Left renal pelvis (tissue), 4 donors: ENCODE measurements at regions not wholly inside any gene's neighbourhood (a gene's known extent, or its start where the extent isn't known, plus 50 kb on each side); places are given as distances from the start of the nearest gene placed in this dataset.
"Not testable (repeated sequence)": the region's sequence is repeated elsewhere in the genome, so short reads cannot be mapped to it uniquely, and the experiment has no call there.

Experiments used
- DNase-seq, 4 donors: peaks; one replicate each; pipeline ENCODE4 v3.0.0-alpha.2; 2013; ENCODE audit warnings: low read depth in 4 of 4, low spot score in 3 of 4

DNA sequence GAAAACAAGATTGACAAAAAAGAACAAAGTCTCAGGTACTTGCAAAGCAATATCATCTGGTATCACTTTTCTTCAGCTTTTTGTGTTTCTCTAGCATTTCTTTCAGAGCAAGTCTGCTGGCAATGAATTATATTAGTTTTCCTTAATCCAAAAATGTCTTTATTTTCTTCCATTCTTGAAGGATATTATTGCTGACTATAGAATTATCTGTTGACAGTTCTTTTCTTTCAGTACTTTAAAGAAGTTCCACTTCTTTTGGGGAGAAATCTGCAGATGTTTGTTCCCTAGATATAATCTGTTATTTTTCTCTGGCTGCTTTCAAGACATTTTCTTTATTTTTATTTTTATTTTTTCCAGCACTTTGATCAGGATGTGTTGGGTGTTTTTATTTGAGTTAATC is 161.8 kb upstream of the SPRED2 start:
- no peak for DNase-seq

DNA sequence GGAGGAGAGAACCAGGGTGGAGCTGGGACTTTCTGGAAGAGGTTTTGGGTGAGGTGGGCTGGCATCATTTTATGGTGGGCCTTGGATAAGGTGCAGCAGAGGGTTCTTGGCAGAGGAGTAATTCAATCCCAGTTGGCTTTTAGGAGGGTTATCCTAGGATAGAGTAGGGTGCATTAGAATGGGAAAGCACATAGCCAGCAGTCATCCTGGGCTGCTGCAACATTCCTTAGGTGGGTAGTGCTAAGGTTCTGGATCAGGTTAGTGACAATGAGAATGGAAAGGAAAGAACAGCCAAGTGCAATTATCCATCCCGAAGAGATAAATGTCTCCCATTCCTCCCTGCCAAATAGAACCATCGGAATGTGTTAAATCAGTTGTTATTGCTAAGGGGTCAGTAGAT is 157.3 kb upstream of the SPRED2 start:
- DNase-seq, result no peak

DNA sequence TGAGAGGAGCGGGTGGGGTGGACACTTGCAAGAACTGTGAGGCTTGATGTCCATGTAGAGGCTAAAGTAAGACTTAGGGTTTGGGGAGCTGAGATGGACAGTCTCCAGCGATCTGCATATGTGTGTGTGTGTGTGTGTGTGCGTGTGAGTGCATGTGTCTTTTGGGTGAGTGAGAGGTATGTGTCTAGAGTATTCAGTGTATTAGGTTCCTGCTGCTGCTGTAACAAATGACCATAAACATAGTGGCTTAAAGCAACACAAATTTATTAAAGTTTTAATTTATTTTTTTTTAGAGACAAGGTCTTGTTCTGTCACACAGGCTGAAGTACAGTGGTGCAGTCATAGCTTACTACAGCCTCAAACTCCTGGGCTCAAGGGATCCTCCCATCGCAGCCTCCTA is 155.4 kb upstream of the SPRED2 start:
- DNase-seq, result no peak

DNA sequence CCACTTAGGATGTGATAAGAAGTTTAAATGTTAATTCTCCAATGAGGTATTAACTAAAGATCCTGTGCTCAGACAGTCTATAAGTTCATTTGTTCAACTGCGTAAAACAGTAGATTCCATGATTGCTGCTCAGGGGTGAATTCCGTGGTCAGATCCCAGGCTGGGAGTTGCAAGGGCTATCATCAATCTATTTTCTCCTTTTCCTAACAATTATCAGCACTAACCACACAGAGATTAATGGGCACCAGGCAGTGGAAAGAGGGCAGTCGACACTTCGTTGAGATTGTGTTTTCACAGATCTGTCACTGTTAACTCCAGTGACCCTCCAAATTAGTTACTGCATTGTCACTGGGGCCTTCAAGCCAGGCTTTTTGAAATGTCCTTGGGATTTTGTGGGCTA is 154.1 kb upstream of the SPRED2 start:
- no peak for DNase-seq

DNA sequence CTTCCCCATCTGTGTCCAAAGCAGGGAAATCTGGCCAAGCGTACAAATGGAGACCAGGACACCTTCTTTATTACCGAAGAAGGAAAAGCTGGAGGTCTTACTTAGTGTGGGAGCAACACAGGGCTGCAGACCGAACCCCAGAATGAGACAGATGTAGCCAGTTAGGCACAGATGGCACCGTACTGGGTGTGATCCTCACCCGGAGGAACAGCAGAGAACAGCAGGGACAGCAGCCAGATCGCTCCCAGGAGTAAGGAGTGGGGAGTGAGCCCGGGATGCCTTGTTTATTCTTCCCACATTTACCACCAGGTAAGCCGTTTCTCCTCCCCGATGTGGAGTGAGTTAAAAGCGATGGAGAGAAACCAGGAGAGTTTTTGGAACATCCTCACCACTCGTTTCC is 150.7 kb upstream of the SPRED2 start:
- DNase-seq, result no peak

DNA sequence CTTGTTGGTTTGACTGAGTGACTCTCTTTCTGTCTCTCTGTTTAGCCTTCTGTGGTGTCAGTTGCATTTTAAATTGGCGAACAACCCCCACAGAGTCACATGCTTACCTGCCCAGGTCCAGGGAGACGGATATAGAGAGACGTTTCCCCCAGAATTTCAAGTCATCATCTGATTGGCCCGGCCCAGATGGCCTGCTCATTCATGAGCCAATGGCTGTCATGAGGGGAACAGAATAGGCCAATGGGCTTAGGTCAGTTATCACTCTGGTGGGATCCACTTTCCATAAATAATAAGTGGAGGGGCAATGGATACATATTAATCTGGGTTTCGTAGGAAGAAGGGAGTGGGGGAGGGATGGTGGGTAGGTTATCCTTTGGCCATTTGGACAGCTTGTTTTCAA is 150.0 kb upstream of the SPRED2 start:
- DNase-seq, result no peak

DNA sequence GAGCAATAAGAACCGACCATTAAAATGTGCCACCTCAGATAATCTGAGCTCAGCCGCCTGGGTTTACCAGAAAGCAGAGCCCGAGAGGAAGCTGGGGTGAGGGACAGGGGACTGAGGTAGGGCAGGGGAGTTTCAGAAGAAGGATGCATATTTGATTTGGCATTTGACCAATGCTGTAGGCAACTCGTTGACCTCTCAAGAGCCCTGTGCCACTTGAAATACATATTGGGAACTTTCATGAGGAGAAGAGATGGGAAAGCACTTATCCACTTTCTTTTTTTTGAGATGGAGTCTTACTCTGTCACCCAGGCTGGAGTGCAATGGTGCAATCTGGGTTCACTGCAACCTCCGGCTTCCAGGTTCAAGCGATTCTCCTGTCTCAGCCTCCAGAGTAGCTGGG is 148.4 kb upstream of the SPRED2 start:
- no peak for DNase-seq

DNA sequence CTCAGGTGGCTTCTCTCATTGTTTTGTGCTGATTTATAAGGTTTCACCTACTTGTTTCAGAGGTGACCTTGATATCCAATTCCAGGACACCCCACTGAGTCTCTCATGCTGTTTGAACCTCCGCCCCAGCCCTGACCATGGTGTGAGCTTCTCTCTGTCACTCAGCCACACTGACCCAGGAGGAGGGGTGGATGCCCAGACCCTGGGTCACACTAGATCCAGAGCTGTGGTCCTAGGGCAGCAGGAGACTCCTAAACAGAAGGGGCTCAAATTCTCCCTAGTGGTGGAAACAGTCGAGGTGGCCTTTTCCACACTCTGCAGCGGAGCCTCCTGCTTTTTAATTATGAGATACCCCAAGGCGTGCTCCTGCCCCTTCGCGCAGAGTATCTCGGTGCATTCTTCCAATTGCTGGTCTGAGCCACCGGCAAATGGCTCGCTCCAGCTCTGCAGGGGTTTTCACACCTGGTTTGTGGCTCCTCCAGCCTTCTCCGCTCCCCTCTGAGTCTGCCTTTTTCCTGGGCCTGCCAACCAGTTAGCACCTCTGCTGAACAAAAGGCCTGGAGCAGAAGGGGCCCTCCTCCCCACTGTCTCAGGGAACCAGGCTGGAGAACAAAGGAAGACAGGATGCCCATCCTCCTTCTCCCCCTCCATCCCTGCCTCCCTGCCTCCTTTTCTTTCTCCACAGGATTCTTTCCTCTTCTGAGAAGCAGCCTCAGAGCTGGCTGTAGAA is 147.3 kb upstream of the SPRED2 start:
- no peak for DNase-seq

DNA sequence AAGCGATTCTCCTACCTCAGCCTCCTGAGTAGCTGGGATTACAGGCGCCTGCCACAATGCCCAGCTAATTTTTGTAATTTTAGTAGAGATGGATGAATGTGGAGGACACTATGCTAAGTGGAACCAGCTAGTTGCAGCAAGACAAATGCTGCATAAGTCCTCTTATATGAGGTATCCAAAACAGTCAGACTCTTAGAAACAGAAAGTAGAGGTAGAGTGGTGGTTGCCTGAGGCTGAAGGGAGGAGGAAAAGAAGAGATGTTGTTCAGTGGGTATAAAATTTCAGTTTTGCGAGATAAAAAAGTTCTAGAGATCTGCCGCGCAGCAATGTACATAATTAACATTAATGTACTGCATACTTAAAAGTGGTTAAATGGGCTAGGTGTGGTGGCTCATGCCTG is 145.3 kb upstream of the SPRED2 start:
- no peak for DNase-seq

DNA sequence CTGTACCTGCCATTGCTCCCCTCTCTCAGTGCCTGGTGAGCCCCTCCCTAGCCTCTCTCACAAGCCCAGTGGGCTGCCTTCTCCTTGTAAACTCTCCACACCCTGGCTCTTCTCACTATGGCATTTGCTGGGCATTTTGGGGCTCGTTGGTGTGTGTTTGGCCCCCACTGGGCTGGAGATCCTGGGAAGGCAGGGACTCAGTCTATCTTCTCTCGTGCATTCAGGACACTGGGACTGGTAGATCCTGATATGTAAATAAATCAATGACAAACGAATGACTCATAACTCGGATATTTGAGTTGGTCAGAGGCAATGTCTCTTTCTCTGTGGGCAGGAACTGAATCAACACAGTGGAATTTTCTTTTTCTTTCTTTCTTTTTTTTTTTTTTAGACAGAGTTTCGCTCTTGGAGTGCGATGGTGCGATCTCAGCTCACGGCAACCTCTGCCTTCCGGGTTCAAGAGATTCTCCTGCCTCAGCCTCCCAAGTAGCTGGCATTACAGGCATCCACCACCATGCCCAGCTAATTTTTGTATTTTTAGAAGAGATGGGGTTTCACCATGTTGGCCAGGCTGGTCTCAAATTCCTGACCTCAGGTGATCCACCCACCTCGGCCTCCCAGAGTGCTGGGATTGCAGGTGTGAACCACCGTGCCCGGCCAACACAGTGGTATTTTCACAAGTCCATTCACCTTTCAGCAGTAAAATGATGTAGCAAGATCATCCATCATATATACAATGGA is 144.6 kb upstream of the SPRED2 start:
- no peak for DNase-seq

DNA sequence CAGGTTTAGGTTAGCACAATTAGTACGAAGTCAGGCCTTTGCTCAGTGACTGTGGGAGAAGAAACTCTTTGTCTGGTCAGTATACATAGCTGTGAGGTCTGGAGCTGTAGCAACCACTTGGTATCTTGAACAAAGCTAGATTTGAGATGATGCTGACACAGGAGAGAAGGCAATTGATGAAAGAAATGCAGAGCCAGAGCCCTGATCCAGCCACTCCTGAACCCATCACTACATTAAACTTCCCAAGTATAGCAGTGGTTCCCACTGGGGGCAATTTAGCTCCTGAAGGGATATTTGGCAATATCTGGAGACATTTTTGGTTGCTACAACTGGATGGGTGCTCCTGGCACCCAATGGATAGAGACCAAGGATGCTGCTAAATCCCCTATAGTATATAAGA is 143.9 kb upstream of the SPRED2 start:
- DNase-seq, result no peak

DNA sequence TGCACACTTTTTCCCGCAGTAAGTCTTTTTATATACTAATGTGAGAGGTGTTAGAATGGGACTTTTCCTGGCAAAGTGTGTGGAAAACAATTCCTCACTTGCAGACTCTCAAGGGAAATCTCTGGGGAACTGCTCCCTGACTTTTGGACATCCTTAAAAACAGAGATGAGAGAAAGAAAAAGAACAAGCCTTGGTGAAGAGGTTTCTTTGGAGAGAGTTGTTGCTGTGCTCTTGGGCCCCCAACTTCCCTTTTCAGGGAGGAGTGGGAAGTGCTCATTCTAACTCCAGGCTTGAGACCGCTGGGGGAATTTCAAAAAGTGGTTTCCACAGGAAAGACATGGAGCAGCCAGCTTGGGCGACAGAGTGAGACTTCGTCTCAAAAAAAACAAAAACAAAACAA is 142.6 kb upstream of the SPRED2 start:
- no peak for DNase-seq

DNA sequence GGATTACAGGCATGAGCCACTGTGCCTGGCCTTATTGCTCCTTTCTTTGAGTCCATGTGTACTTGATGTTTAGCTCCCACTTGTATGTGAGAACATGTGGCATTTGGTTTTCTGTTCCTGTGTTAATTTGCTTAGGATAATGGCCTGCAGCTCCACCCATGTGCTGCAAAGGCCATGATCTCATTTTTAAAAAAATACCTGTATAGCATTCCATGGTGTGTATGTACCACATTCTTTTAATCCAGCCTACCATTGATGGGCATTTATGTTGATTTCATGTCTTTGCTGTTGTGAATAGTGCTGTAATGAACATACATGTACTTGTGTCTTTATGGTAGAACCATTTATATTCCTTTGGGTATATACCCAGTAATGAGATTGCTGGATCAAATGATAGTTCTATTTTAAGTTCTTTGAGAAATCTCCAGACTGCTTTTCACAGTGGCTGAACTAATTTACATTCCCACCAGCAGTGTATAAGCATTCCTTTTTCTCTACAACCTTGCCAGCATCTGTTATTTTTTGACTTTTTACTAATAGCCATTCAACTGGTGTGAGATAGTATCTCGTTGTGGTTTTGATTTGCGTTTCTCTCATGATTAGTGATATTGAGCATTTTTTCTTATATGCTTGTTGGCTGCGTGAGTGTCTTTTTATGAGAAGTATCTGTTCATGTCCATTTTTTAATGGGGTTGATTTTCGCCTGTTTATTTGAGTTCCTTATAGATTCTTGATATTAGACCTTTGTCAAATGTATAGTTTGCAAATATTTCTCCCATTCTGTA is 136.4 kb upstream of the SPRED2 start:
- DNase-seq, result not testable (repeated sequence)

DNA sequence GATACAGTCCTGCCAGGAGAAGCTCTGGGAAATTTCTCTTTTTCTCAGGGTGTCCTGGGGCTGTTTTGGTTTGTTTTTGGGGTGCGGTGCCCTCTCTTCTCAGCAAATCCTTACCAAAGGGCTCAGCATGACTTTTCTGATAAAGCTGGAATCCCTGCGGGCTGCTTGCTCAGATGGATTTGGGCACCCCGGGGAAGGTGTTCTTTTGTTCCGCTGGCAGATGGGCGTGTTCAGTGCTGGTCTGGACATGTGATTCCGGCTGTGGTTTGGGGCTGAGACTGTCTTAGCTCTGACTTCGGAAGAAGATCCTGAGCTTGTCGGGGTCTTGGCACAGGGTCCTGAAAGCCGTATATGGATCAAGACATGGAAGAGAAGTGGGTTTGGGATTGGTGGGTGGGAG is 134.2 kb upstream of the SPRED2 start:
- DNase-seq, result no peak

DNA sequence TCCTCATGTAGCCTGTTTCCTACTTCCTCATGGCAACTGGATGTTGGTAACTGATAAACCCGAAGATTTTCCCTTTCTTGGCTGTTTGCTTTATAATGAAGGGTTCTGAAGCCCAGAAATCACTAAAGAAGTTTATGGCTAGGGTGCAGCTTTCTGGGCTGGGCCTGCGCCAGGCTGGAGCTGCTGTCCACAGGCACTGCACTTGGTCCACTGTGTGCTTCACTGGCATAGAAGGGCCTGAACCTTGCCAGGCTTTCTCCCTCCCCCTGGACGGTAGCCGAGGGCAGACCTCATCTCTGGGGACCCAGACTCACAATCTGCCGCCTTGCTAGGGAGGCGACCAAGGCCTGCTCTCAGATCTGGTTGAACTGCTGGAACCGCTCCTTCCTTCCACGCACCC is 133.3 kb upstream of the SPRED2 start:
- DNase-seq, result no peak

DNA sequence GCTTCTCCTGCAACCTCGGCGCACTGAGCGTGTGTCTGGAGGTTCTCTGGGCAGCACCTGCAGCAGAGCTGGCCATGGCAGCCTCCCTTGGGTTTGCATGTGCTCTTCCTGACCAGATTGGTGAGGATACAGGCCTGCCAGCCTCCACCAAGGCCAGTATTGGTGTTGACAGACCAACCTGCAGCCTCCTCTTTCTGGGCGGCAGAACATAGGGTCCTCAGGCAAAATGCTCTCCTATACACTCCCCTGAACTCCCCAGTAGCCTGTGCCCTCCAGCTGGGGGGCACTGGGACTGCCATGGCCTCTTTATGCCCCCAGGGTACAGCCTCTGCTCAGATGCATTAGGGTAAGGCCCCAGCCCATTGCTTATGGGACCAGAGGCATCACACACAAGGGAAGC is 131.9 kb upstream of the SPRED2 start:
- no peak for DNase-seq

DNA sequence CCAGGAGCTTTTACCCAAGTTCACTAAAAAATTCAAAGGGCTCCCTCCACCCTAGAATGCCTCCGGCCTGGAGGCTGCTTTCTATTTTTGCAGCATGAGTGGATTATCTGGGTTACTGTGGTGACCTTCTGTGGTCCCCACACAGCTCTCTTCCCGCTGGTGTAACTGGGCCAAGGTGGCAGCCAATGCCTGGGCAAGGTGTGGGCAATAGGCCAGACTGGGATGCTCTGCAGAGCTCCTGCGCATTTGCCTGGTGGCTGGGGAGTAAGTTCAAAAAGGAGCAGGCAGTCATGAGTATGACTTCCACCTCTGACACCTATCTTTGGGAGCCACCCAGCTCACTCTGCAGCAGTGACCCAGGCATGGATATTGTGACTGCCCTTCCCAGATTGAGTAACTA is 130.5 kb upstream of the SPRED2 start:
- DNase-seq, result no peak

DNA sequence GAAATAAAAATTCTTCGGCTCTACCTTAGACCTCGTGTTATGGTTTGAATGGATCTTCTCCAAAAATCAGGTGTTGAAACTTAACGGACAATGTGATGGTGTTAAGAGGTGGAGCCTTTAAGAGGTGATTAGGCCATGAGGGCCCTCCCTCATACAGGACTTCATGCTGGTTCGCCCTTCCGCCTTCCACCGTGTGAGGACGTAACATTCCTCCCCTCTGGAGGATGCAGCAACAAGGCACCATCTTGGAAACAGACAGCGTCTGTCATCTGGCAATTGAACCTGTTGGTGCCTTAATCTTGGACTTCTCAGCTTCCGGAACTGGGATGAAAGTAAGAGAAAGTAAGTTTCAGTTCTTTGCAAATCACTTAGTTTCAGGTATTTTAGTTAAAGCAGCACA is 126.3 kb upstream of the SPRED2 start:
- no peak for DNase-seq

DNA sequence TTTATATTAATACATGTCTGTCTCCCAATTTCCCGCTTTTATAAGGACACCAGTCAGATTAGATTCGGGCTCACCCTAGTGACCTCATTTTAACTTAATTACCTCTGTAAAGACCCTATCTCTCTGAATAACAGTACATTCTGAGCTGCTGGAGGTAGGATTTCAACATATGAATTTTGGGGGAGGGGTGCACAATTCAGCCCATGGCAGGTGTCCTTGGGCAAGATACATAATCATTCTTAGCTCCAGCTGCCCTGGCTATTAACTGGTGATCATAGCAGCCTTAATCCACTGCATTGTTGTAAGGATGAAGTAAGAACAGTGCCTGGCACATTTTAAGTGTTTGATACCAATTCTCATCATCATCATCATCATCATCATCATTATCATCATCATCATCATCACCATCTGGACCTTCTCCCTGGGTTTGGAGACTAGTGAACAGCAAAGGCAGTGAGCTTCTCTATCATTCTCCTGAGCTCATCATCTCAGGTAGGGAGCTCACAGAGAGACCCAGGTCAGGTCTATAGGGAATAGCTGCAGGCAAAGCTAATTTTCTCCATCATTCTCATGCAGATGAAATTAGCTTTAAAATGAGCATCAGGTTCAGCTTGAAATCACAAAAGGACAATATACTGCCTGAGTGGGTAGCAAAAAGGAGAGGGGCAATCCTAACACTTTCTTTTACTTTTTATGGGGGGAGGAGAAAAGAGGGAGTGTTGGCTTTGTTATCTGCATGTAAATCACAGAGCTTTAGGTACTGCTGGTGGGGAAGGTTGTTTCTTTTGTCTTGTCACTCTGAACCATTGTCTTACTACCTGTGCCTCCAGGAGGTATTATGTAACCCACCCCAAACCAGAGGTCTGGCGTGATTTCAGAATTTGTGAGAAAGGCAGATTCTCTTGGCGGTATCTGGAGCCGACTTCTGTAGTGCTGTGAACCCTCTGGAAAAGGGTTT is 125.5 kb upstream of the SPRED2 start:
- no peak for DNase-seq

DNA sequence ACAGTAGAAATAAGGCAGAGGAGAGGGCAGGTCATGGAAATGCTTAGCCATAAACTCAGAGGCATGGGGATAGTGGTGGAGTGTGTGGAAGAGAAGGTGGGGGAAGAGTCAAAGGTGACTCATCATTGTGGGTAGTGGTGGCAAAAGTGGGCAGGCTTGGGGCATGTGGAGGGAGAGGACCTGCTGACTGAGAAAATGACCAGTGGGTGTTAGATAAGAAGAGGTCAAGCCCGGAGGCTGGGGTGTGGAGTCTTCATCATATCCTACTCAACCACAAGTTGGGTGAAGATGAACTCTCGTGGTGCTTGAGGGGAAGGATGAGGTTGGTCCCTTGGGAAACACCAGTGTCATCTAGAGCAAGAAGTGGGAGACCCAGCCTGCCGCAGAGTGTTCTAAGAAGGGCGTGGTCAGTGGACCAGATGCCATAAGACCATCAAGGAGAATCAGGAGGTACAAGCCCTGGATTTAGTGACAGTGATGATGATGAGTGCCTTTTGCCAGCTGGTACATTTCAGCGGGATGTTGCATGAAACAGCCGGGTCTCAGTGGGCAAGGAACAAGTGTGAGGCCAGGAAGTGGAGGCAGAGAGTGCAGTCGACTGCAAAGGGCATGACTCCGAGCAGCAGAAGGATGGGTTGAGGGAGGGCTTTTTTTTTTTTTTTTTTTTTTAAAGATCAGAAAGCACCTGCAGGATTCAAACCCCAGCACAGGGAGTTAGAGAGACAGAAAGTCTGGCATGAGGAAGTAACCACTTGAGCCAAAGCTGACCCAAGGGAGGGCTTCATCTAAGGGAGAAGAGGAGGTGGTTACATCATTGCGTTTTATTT is 122.6 kb upstream of the SPRED2 start:
- no peak for DNase-seq
